Neural progenitor cell (in vitro differentiated cells): ENCODE measurements at regions not wholly inside any gene's neighbourhood (a gene's known extent, or its start where the extent isn't known, plus 50 kb on each side); places are given as distances from the start of the nearest gene placed in this dataset.

Experiments used
- EZH2 ChIP-seq: fragments of 200-600 bp; sonication (generic); IDR thresholded peaks from 2 replicates; pipeline ENCODE4 v1.6.1; 2017; ENCODE audit warnings: antibody characterized with exemption, mild to moderate bottlenecking, moderate library complexity
- TF ChIP-seq, protein P1 (sequence below): fragments of 200-600 bp; sonication (generic); IDR thresholded peaks from 2 replicates; pipeline ENCODE4 v1.5.1; 2017; ENCODE audit warnings: antibody characterized with exemption, mild to moderate bottlenecking

- TF ChIP-seq, protein P1, sequence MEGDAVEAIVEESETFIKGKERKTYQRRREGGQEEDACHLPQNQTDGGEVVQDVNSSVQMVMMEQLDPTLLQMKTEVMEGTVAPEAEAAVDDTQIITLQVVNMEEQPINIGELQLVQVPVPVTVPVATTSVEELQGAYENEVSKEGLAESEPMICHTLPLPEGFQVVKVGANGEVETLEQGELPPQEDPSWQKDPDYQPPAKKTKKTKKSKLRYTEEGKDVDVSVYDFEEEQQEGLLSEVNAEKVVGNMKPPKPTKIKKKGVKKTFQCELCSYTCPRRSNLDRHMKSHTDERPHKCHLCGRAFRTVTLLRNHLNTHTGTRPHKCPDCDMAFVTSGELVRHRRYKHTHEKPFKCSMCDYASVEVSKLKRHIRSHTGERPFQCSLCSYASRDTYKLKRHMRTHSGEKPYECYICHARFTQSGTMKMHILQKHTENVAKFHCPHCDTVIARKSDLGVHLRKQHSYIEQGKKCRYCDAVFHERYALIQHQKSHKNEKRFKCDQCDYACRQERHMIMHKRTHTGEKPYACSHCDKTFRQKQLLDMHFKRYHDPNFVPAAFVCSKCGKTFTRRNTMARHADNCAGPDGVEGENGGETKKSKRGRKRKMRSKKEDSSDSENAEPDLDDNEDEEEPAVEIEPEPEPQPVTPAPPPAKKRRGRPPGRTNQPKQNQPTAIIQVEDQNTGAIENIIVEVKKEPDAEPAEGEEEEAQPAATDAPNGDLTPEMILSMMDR, result no peak
- TF ChIP-seq EZH2, result no peak
These were observed 146.2 kb downstream of the AHR start for GRCh38 chr7:17444673-17445072.
